GM21390 (cell line): ENCODE measurements at regions not wholly inside any gene's neighbourhood (a gene's known extent, or its start where the extent isn't known, plus 50 kb on each side); places are given as distances from the start of the nearest gene placed in this dataset.
"Not testable (repeated sequence)": the region's sequence is repeated elsewhere in the genome, so short reads cannot be mapped to it uniquely, and the experiment has no call there.

Experiments used
- ATAC-seq: cut with Tn5 transposase; IDR thresholded peaks from one replicate; pipeline ENCODE4 v1.9.1; 2021; ENCODE audit not compliant: unreplicated experiment

DNA sequence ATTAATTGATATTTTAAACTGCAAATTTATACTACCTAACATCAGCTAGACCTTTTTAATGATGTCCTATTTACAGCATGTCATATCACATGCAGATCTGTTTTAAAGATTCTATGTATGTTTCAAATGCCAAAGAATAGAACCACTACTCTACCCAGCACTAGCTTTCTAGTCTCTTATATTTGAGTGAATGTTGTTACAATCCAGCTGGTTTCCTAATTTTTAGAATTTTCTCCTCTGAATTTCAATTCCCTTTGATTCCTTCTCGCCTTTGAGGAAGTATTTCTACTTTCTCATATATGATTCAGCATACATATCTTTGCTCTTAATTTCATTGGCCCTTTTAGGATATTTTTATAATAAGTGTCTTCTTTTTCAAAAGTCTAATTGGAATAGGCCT, 841.9 kb downstream of the TMTC2 start:
- ATAC-seq: no peak

DNA sequence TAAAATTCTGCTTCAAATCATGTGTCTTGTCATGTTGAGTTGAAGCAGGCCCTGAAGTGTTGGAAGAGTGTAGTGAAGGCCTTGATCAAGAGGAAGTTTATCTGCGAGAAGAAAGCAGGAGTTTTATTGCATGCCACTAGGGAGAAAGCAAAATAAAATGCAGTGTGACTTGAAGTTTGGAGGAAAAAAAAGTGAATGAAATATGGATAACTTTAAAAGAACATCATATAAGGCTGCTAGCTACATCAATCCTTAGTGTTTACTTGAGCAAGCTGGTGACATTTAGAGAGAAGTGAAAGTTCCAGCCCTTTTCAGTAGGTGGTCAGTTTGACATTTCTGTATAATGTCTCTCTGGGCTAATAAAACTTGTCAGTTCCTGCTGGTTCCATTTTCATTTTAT, 841.1 kb downstream of the TMTC2 start:
- no peak for ATAC-seq

DNA sequence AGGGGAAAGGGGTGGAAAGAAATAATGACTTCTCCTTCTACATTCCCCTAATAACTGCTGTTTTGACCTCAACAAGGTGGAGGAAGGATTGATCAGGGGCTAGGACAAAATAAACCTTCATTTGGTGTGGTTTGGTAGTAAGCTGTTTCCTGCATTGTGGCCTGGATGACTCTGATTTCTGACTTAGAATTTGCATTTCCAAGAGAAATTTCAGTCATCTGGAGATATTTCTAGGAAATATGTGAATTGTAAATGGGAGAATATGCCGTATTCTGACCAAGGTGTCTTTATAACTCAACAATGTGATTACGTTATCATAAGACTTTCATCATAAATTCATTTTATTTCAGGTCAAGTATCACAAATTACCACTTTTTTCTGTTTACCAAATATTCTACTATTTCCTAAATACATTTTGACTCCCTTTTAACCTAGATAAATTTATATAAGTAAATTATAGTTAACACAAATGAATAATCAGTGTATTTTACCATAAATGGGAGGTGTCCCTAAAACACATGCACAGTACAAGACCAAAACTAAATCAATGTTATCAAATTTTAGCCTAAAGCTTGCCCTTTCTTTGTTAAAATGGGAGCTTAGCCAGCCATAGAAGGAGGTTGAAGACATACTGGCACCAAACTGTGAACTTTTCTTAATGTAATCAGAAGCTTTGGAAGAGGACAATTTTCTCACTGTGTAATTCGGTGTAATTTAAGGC, 828.8 kb downstream of the TMTC2 start:
- no peak for ATAC-seq

DNA sequence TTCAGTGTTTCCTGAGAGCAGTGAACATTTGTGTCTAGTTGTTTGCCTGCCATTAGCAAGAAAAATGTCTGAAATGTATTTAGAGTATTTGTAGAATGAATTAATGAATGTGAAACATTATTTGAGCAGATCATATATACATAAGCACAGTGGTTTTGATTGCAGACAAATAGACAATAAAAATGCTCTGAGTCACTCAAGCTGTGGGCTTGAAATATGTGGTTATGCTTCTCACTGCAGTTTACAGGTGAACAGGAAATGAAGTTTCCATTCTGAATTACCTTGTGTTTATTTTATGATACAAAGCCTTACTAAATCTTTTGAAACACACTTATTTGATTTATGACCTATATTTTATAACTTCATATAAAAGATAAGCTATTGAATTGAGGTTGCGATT, 827.7 kb downstream of the TMTC2 start:
- no peak for ATAC-seq

DNA sequence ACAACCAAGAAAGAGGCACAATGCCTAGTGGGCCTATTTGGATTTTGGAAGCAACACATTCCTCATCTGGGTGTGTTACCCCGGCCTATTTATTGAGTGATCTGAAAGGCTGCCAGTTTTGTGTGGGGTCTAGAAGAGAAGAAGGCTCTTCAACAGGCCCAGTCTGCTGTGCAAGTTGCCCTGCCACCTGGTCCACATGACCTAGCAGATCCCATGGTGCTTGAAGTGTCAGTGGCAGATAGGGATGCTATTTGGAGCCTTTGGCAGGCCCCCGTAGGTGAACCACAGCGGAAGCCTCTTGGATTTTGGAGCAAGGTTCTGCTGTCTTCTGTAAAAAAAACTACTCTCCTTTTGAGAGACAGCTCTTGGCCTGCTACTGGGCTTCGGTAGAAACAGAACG, 820.1 kb downstream of the TMTC2 start:
- no peak for ATAC-seq

DNA sequence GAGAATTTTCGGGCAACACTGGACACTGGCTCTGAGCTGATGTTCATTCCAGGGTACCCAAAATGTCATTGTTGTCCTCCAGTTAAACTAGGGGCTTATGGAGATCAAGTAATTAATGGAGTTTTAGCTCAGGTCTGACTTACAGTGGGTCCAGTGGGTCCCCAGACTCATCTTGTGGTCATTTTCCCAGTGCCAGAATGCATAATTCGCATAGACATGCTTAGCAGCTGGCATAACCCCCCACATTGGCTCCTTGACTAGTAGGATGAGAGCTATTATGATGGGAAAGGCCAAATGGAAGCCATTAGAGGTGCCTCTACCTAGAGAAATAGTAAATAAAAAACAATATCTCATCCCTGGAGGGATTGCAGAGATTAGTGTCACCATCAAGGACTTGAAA, 818.9 kb downstream of the TMTC2 start:
- no peak for ATAC-seq

DNA sequence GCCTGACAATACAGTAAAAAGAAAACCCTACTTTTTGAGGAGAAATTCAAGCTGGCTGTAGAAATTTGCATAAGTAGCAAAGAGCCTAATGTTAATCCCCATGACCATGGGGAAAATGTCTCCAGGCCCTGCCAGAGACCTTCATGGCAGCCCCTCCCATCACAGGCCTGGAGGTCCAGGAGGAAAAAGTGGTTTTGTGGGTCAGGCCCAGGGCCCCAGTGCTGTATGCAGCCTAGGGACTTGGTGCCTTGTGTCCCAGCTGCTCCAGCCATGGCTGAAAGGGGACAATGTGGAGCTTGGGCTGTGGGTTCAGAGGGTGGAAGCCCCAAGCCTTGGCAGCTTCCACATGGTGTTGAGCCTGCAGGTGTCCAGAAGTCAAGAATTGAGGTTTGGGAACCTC, 813.2 kb downstream of the TMTC2 start:
- not testable (repeated sequence) for ATAC-seq

DNA sequence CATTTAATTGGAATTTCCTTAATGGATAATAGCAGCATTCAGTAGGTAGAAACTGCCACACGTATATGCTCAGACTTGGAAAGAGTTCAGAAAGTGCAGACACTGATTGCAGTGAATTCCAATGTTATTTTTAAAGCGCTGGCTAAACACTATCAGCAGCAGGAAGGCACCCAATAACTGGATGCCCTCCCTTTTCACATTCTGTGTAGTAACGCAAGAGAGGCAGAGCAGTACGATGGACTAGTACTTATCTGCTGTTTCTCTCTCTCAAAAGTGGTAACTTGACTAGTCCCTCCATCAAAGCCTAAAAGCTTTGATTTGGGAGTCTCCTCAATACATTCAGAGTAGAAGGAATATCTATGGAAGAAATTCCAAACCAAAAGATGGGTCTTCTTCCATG, 791.0 kb downstream of the TMTC2 start:
- no peak for ATAC-seq

DNA sequence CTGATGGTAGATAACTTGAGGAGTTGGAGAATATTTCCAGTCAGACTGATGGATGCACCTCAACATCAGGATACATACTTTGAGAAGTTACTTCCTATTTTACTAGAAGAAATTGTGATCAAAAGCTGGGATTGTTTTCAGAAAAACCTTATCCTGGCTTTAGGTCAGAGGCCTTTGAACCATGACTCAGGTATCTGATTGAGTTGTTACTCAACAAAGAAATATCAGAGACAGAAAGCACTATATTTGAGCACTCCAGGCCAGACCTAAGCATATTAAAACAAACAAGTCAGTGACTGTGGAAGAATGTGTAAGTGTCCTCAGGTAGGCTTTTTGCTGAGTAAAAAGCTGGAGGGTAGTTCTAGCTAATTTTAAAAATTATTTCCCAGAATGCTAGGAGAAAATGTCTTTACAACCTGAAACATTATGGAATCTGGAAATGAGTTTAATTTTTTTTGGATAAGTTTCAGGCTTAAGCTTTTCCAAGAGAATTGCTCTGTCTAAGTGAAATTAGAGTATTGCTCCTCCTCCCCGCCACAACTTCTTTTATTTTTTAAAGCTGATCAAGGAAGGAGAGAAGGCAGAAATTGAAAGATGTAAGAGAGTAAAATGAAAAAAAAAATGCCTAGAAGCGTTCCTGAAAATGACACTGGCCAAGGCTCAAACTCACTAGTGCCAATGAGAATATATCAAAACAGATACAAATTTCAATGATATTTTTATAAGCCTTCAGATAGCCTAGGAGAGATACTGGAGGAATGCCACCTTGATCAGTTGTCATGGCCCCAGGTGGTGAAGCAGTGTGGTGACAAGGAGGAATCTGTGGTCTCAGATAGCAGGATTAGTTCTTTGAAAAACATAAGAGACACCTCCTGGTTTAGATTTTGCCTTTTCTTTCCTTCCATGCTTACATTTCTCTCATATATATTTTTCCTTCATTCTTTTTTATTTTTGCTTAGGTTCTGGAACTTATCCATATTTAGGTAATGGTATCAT, 790.3 kb downstream of the TMTC2 start:
- no peak for ATAC-seq

DNA sequence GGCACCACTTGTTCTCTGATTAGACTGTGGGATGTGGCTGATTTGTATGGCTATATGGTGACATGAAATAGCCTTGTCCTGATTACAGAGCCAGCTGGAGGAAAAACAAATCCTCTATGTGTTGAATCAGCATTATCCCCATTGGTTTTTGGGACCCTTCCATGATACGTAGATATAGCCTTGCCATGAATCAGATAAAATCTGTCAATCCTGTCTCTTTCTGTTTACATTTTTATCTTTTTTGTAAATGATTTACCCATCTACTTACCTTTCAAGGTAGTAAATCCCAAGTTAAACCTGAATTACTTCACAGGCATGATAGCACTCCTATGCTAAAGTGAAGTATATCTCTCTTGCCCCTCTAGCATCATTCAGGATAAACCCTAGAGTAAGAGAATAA, 789.3 kb downstream of the TMTC2 start:
- no peak for ATAC-seq

DNA sequence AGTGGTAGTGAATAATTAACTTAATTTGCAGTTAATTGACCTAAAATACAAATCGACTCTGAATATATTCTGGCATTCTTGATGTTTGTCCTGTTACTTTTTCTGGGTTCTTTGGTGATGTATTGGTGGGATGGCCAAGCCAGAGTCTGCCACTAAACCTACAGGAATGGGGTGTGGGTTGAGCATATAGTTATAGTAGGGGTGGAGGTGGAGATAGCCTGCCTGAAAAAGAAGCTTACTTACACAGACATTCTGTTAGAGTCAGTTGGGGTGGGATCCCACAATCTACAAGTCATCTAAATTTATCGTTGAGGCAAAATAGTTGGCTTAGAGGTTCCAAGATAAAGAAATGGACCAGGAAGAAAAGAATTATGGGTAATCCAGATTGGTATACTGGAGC, 787.7 kb downstream of the TMTC2 start:
- ATAC-seq: no peak

DNA sequence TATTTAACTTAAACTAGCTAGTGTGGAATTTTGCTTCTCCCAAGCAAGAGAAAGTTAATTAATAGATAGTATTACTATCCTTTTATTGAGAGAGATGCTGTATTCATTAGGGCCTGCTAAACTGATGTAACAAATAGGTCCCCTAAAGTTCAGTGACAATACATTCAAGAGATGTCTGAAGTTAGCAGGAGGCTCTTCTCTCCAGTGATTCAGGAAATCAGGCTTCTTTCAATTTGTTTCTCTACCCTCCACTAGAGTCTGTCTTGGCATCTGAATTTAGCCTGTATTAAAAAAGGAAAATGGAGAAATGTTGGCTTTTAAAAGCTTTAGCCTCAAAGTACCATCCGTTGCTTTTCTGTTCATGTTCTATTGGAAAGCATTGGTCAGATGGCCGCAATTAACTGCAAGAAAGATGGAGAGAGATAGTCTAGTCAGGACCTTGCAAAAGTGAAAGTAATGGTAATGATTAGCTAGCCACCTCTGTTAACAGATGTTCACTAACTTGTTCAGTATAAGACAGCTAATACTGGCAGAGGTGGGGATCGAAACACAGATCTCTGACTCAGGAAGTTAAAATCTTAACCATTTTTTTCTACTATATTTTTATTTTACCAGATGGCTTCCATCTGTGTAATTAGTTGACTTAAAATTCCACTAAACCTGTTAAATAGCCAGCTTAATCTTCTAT, 786.8 kb downstream of the TMTC2 start:
- peak; percentile 91 for ATAC-seq

DNA sequence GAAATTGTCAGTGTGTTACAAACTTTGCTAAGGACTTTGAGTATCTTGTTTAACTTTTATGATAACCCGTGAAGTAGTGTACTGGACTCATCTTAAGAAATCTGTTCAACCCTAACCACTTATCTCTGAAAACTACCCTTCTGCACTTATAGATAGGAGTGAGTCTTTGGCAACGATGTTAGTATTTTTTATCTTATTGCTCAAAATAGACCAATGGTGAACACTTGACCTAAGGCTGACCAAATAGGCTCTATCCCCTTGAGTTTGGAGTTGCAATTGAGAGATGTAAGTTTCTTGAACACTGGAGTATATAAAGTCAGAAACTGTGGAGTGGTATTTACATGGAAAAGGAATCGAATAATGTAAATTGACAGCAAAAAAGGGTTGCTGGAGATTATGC, 786.1 kb downstream of the TMTC2 start:
- ATAC-seq: no peak

DNA sequence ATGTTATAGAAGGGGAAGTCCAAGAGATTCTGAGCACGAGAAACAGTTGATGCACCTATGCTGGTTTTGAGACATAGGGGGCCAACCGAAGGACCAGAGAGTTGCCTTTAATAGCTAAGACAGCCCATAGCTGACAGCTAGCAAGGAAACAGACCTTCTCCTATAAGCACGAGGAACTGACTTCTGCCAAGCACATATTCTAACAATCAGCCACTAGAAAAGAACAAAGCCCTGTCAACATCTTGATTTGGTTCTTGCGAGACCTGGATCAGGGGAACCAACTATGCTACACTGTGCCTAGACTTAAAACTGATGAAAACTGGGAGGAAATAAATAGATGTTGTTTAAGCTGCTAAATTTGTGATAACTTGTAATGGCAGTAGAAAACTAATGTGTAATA, 785.6 kb downstream of the TMTC2 start:
- ATAC-seq: no peak

DNA sequence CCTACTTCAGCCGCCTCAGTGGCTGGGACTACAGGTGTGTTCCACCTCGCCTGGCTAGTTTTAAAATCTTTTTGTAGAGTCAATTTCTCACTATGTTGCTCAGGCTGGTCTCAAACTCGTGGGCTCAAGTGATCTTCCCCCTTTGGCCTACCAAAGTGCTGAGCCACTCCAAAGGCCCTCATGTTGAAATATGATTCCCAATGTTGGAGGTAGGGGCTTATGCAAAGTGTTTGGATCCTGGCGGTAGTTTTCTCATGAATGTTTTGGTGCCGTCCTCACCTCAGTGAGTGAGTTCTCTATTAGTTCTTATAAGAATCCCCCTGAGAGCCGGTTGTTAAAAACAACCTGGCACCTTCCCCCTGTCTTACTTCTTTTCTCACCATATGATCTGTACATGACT, 784.6 kb downstream of the TMTC2 start:
- ATAC-seq: no peak

DNA sequence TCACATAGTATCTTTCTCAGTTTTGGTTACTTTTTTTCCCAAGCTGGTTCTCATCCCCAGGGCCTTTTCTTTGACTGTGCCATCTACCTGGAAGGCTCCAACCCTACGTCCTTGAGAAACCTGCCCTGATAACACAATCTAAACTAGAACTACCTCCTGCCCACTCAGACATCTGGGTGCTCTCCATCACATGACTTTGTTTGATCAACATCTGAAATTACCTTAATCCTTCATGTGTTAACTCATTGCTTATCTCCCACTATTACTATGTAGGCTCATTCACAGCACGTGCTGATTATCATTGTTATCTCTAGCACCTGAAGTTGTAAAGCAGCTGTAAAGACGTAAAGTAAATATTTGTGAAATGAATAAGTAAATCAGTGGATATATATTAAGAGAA, 784.0 kb downstream of the TMTC2 start:
- ATAC-seq: no peak

DNA sequence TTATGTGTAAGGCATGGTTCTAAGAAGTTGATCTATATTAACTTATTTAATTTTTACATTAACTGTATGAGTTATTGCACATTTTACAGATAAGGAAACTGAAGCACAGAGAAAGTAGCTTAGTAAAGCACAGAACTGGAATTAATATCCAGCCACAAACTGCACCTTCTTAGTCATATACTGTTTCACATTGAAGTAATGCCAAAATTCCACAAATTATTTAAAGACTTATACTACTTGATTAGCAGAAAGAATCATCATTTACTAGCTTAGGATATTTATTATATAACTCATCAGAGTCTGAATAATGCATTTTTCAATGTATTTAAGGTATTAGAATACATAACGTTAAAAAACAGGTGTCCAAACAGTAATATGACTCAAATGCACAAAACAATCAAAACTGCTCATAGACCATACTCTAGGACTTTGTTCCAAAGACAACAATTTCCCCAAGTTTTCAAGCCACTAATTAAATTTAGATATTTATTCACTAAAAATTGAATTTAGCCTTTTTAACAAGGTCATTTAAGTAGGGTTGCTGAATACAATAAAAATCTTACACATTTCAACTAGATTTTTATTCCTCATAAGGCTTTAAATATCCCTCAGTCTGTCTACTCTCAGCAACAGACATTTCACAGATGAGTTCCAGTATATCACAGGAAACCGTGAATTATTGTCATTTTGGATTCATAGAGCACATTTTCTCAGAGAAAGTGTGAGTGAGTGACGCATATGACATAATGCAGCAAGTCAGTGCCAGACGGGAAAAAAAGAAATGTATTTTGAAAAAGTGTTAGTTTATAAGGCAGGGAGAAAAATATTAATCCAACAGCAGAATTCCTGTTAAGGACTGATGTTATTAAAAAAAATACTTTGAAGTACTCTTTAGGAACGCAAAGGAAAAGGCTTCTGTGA, 782.5 kb downstream of the TMTC2 start:
- no peak for ATAC-seq

DNA sequence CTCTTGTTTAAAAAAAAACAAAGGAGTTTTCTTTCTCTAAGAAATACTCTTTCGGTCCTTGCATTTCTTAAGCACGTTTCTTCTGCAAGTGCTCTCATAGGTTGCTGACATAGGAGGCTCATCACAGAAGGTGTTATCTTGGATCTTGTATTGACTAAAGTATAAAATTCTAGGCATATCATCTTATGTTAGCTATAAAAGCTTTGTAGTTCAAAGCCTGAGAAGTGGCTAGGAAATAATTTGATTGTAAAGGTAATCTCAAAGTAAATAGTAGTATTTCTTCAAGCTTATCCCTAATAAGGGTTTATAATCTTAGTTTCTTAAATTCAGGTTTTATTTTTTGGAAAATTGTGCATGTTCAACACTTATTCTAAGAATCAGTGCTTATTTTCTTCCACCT, 778.9 kb downstream of the TMTC2 start:
- no peak for ATAC-seq

DNA sequence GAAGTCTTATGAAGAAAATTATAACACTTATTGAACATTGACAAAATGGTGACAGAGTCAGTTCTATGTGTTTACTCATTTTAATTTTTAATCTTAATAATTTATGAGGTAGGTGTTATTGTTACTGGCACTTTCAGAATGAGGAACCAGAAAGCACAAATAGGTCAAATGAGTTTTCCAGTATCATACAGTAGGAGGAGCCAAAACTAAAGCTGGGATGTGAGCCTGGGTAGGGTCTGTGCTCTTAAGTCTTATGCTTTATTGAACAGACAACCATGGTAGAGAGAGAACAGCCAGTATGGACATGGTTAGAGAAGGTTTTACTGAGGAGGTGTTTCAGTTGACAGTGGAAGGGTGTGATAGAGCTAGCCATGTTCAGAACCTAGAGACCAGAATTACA, 775.7 kb downstream of the TMTC2 start:
- no peak for ATAC-seq

DNA sequence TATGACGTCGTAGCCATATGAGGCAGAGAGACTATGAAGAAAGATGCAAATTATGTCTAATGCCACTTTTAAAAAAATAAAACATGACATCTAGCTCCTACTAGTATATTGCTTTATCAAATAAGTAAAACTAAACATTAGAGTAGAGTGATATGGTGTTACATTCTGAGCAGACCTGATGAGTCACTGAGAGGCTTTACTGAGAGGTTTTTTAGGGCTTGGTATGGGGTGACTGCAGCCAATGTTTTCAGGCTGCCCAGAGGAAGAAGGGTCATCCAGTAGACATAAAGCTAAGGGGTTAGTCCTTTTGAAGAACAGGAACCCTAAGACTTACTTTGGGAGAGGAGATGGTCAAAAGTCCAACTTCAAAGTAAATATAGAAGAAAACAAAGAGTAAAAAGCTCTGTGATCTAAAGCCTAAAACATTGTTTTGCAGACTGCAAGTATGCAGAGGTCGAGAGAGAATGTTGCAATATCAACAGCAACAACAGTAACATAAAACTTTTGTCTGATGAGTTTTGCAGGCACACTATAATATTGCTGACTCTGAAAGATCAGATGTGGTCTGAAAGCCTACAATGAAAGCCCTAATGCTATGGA, 774.7 kb downstream of the TMTC2 start:
- ATAC-seq: no peak
